Bone marrow (tissue), 2 donors: ENCODE measurements at regions not wholly inside any gene's neighbourhood (a gene's known extent, or its start where the extent isn't known, plus 50 kb on each side); places are given as distances from the start of the nearest gene placed in this dataset.

Experiments used
- DNase-seq, 2 donors: peaks; one replicate each; lab custom pipeline; 2025; lab: John Stamatoyannopoulos, UW

- DNase-seq: no peak
Measured at GRCh38 chr16:64412578-64413280, 709.1 kb downstream of the CDH11 start.

GRCh38 chr16:64410306-64410705 is 711.6 kb downstream of the CDH11 start:
- DNase-seq: no peak

DNA sequence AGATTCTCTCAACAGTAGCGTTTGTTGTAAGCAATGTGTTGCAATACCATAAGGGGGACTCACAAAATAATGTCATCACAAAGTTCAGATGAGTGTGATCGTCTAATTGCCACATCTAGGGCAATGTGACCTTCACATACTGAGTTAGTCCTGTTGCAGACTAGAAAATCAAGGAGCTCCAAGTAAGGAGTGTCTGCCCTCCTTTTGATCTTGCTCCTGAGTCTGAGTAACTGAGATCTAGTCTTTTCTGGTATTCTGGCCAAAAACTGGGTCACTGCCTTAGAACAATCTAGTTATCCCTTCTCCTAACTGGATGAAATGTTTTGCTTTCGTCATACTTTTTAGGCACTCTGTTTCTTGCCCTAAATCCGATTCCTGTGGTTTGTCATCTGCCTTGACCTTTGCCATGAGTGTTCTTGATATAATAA is 712.1 kb downstream of the CDH11 start:
- DNase-seq: no peak

DNA sequence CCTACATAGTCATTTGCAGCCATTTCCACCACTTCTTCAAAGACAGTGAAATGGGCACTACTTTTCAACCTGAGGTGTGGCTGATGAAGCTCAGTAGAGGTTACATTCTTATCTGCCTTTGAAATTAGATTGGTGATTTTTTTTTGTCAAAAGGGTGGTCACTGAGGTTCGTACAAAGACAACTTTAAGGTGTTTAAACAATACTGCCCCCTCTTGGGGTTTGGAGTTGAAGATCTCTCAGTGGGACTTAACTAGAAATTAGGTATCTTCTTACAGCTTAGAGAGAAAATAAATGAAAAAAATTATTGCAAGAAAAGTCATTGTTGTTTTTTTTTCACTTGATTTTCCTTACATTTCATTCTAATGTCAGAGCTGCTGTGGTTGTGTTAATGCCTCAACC is 713.2 kb downstream of the CDH11 start:
- no peak for DNase-seq

DNA sequence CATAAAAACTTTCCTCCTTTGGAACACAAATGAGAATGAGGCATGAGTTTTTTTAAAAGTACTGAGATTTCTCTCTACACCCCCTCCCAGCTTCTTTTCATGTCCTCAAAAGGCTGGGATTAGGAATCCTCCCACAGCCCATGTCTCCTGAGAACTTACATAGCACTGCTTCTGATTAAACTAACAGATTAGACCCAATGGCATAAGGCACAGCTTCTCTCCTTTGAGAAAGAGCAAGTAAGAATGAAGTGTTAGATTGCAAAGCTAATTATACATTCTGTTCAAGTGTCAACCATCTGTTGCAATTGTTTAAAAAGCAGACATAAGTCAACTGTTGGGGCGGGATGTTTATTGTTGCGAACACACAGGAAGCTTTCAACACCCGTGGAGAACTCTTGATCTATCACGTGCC is 715.1 kb downstream of the CDH11 start:
- no peak for DNase-seq

GRCh38 chr16:64403352-64403751 is 718.5 kb downstream of the CDH11 start:
- no peak for DNase-seq

GRCh38 chr16:64398793-64399192 is 723.1 kb downstream of the CDH11 start:
- no peak for DNase-seq

DNA sequence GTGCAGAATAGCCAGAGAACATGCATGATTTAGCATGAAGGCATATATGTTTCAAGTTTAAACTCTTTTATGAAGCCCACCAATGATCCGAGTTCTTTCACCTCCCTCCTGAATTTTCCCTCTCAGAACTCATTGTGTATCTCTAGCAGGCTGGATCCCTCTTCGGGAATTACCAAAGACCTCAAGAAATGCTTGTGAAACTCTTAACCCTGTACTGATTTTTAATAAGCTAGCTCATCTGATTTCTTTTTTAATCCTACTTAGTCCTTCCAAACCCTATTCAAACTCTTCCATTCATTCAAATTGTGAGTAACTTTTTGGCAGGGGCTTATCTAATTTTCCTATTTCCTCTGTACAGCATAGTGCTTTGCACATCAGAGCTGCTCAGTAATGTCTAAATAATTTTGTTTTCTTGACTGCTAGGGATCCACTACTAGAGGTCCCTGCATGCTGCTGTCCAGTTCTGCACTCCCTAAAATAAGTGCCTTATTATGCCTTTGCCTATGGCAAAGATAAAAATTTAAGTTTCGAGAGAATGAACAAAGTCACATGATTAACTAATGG is 723.8 kb downstream of the CDH11 start:
- no peak for DNase-seq

GRCh38 chr16:64397042-64397441 is 724.8 kb downstream of the CDH11 start:
- DNase-seq: no peak

DNA sequence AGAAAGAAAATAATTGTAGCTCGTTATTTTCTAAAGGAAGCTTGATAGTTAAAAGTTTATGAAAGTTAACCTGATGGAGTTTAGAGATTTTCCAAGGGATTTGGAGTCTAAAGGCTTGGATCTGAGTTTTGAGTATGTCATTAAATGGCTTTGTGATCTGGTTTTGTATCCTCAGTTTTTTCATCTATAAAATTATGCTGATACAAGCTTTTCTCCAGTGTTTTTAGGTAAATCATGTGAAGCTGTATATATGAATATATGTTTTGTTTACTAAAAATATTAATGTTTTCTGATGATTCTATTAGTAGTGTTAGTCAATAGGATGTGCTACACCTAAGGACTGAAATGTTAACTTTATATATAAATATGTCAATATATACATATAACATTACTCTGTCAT is 727.8 kb downstream of the CDH11 start:
- no peak for DNase-seq

- DNase-seq: no peak
Measured at GRCh38 chr16:64392456-64392855, 729.4 kb downstream of the CDH11 start.

GRCh38 chr16:64391063-64391600 is 730.7 kb downstream of the CDH11 start:
- DNase-seq: no peak

DNA sequence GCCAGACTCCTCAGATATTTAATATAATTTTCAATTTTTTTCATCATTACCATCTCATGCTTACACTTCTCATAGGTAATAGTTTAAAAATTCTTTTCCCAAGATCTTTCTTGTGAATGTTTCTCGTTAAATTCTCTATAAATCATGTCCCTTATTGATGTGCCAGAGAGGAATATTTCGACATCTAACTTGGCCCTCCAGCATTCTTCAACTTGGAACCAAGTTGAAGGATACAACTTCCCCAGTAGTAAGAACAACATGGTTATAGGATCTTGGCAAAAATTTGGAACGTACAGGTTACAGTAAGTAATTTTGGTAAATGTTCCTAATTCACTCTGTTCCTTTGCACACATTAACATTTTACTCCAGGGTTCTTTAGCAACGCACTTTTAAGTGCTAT is 731.8 kb downstream of the CDH11 start:
- no peak for DNase-seq

GRCh38 chr16:64384636-64385035 is 737.2 kb downstream of the CDH11 start:
- no peak for DNase-seq

DNA sequence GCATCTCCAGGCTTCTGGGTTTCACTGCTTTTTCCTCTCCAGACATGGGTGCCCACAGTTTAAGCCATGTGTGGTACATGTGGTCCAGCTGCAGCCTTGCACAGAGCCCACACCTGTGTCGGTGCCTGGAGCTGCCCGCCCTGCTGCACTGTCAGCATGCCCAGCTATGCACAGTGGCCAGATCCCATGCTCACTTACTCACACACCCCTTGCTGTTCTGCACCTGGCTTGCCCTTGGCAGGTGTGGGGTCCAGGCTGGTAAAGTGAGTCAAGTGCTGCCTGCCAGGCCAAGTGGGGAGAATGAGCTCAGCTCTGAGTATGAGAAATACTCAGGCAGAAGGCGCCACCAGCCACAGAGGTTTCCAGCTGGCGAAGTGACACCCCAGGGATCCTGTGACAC is 739.9 kb downstream of the CDH11 start:
- DNase-seq: no peak

DNA sequence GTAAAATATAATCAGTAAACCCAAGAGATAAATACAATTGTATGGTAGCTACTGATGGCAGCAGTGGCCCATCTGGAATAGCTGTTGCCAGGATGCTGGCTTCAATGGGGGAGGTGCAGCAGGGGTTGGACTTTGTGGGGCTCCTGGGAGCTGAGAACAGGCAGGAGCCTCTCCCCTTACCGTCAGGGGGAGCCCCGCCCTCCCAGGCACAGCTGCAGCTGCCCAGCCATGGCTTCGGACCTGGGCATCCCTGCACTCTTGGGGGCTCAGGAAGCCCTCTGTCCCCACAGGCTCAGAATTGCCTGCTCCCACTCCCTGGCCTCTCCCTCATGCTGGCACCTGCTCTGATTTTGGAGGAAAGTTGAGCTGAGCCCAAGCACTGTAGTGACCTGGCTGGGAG is 741.1 kb downstream of the CDH11 start:
- no peak for DNase-seq

DNA sequence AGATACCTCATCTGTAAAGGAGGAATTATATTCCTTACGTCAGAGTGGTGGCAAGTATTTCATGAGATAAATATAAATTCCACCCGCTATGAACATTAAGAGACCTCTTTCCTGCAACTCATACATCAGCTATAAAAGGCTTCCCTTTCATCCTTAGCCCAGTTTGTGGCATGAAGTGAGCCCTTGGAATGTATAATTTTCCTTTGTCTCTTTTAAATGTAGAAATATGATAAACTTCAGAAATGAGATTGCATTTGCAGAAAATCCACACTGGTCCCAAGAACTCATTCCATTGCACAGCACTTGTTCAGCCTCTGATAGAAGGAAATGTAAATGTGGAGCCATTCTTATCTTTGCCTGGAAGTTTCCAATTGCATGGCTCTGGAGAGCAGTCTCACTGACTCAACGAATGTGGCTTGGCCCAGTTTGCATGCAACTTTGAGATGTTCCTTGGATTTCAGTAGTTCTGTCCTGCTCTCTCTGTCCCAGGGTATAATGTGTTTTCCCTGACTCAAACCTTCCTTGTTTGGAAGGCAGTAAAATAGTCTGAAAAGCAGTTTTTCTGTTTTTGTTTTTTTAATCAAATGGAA is 746.4 kb downstream of the CDH11 start:
- DNase-seq: no peak

- no peak for DNase-seq
Measured at GRCh38 chr16:64370112-64370511, 751.8 kb downstream of the CDH11 start.

- no peak for DNase-seq
Measured at GRCh38 chr16:64365448-64365931, 756.4 kb downstream of the CDH11 start.

DNA sequence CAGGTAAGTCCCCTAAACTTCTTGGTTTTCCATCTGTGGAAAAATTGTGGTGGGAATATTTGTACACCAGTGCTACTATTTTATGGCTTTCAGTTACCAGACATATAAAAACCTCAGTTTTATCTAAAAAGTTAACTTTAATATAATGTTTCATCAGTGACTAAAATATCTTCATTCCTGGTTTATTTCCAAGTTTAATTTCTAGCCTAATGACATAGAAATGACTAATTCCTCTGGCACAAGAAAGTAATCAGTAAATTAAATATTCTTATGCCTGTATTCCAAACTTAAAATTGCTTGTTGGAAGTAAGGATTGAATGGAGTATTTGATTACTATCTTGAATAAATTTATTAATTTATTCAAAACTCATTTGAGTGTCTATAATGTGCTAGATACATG is 757.0 kb downstream of the CDH11 start:
- no peak for DNase-seq

DNA sequence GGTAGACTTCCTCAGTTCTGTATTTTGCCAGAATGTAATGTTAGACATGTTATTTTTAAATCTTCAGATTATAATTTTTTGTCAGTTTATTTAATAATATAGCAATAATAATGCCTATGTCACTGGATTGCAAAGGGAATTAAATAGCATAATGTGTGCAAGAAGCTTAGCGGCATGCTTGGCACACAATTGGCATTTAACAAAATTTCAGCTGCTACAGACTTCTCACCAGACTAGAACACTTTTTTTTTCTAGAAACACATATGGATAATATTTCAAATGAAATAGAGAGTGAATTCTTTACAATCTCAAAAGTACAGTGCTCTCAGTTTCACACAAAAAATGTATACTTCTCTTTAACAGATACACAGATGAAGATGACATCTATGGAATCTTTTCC is 757.4 kb downstream of the CDH11 start:
- no peak for DNase-seq

GRCh38 chr16:64364016-64364415 is 757.8 kb downstream of the CDH11 start:
- no peak for DNase-seq

DNA sequence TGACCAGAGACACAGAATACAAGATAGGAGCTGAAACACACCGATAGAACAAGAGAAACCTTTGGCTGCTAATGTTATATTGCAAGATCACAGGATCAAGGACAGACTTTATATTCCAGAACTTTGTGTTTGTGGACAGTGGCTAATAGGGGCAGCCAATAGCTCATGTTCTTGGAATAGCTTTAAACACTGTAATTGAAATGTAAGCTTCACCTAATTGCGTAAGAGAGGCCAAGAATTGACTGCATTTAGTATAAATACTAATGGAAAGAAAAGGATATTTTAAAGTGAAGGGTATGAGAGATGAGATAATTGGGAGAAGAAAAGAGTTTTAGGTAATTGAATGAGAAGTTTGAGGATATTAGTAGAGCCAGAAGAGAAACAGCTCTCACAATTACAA is 758.8 kb downstream of the CDH11 start:
- DNase-seq: no peak
